Gastrocnemius medialis (tissue), 4 donors: ENCODE measurements at regions not wholly inside any gene's neighbourhood (a gene's known extent, or its start where the extent isn't known, plus 50 kb on each side); places are given as distances from the start of the nearest gene placed in this dataset.

Source experiments
- POLR2A ChIP-seq, 2 donors: fragments of 450-650 bp; IDR thresholded peaks; one replicate each; pipeline ENCODE4 v1.6.1; 2017; ENCODE audit warnings: antibody characterized with exemption in 2 of 2, mild to moderate bottlenecking in 2 of 2, moderate library complexity in 2 of 2
- TF ChIP-seq, protein P1 (sequence below), 5 experiments: fragments of 450-650 bp in 3 of 5; fragments of 200-600 bp in 2 of 5; sonication (generic) in 2 of 5; IDR thresholded peaks in 4 of 5; conservative IDR thresholded peaks in 1 of 5; 1 replicate in 4 of 5; 2 replicates in 1 of 5; pipeline ENCODE4 v1.5.1; 2016 to 2019; ENCODE audit warnings: antibody characterized with exemption in 5 of 5, mild to moderate bottlenecking in 3 of 5, moderate library complexity in 3 of 5

DNA sequence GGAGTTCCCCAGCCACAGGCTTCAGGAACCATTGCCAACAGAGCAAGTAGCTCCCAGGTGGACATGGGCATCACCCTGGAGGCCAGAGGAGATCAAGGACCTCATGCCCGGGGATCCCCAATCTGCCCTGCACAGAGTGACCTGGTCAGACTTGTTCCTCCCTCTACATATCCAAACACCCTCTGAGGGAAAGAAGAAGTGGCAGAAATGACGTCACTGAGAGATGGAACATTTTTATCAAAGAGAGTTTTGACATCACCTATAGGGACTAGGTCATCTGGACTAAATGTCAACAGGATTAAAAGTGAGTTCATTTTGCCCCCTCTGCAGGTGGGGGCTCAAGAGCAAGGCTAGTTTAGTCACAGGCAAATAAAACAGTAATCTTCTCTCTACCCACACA lies 273.7 kb downstream of the SKAP2 start:
- TF ChIP-seq, protein P1, sequence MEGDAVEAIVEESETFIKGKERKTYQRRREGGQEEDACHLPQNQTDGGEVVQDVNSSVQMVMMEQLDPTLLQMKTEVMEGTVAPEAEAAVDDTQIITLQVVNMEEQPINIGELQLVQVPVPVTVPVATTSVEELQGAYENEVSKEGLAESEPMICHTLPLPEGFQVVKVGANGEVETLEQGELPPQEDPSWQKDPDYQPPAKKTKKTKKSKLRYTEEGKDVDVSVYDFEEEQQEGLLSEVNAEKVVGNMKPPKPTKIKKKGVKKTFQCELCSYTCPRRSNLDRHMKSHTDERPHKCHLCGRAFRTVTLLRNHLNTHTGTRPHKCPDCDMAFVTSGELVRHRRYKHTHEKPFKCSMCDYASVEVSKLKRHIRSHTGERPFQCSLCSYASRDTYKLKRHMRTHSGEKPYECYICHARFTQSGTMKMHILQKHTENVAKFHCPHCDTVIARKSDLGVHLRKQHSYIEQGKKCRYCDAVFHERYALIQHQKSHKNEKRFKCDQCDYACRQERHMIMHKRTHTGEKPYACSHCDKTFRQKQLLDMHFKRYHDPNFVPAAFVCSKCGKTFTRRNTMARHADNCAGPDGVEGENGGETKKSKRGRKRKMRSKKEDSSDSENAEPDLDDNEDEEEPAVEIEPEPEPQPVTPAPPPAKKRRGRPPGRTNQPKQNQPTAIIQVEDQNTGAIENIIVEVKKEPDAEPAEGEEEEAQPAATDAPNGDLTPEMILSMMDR (IDR thresholded peaks at IDR 0.05 in 4 of 5, conservative IDR thresholded peaks at IDR 0.05 in 1 of 5), result no peak
- TF ChIP-seq POLR2A (IDR thresholded peaks at IDR 0.05), result no peak
